Ishikawa (cell line): ENCODE measurements at regions not wholly inside any gene's neighbourhood (a gene's known extent, or its start where the extent isn't known, plus 50 kb on each side); places are given as distances from the start of the nearest gene placed in this dataset.

Source experiments
- CEBPB ChIP-seq: IDR thresholded peaks from 2 replicates; pipeline ENCODE4 v1.6.1; 2012
- CREB1 ChIP-seq: IDR thresholded peaks from 2 replicates; pipeline ENCODE4 v1.6.1; 2012; ENCODE audit warnings: low read depth
- YY1 ChIP-seq: IDR thresholded peaks from 2 replicates; pipeline ENCODE4 v1.6.1; 2012; ENCODE audit warnings: low read depth

DNA sequence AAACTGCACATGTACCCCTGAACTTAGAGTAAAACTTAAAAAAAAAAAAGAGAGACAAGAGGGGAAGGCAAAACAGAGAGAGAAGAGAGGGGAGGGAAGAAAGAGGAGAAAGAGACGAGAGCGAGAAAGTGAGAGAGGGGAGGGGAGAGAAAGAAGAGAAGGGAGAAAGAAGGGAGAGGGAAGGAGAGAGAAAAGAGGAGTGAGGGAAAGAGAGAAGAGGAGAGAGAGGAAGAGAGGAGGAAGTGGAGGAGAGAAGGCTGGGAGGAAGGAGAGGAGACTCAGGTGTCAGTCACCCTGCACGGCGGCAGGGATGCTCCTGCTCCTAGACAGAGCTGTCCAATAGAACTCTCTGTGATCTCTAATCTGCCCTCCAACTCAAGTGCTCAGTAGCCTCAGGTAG lies 248.3 kb downstream of the MIAT start:
- TF ChIP-seq CEBPB (no peak), CREB1 (no peak), YY1 (no peak)
